HEK293 (cell line): ENCODE measurements at regions not wholly inside any gene's neighbourhood (a gene's known extent, or its start where the extent isn't known, plus 50 kb on each side); places are given as distances from the start of the nearest gene placed in this dataset.

ENCODE experiments used
- CTCF ChIA-PET: fragments of 350-600 bp; formaldehyde crosslinking; extraction: SDS; loops from one replicate; lab custom pipeline; 2021; ENCODE audit warnings: antibody characterized with exemption; lab: Yijun Ruan, JAX
- POLR2A ChIA-PET: fragments of 300-600 bp; formaldehyde crosslinking; extraction: SDS; loops from one replicate; lab custom pipeline; 2020; ENCODE audit warnings: antibody characterized with exemption, inconsistent platforms; lab: Yijun Ruan, JAX
- H3K27ac ChIP-seq: fragments of 200-500 bp; sonication (Bioruptor generic); 2 replicates; pipeline ENCODE4 v1.5.1; 2014; ENCODE audit warnings: low read depth, low read length, control low read depth, inconsistent platforms; ENCODE audit errors: extremely low read depth
- H3K36me3 ChIP-seq, 2 experiments: fragments of 200-500 bp in 1 of 2; sonication (Bioruptor generic) in 1 of 2; 1 replicate in 1 of 2; 2 replicates in 1 of 2; pipeline ENCODE4 v1.5.1; 2014 to 2017; ENCODE audit warnings: inconsistent platforms in 2 of 2, low read length in 2 of 2; ENCODE audit not compliant: control insufficient read depth in 2 of 2, insufficient read depth in 1 of 2
- H3K4me1 ChIP-seq: fragments of 200-500 bp; sonication (Bioruptor generic); 2 replicates; pipeline ENCODE4 v1.5.1; 2014; ENCODE audit warnings: mild to moderate bottlenecking, low read length, inconsistent platforms; ENCODE audit not compliant: control insufficient read depth, insufficient read depth
- H3K4me3 ChIP-seq: 2 replicates; pipeline ENCODE4 v1.5.1; 2011; ENCODE audit warnings: low read depth, mild to moderate bottlenecking, control low read depth, low read length, moderate library complexity
- H3K9me3 ChIP-seq: fragments of 200-500 bp; sonication (Bioruptor generic); 2 replicates; pipeline ENCODE4 v1.5.1; 2014; ENCODE audit warnings: low read depth, low read length, inconsistent platforms; ENCODE audit not compliant: control insufficient read depth, insufficient read depth
- KLF10 ChIP-seq: fragments of 450-650 bp; IDR thresholded peaks from 2 replicates; pipeline ENCODE4 v1.5.1; 2018; ENCODE audit warnings: missing biosample characterization, mild to moderate bottlenecking, missing genetic modification characterization
- ZBTB48 ChIP-seq: fragments of 450-650 bp; formaldehyde crosslinking; IDR thresholded peaks from 2 replicates; pipeline ENCODE4 v1.5.1; 2016; ENCODE audit warnings: missing biosample characterization, missing genetic modification characterization
- ZNF211 ChIP-seq: fragments of 450-650 bp; formaldehyde crosslinking; IDR thresholded peaks from 2 replicates; pipeline ENCODE4 v1.5.1; 2016; ENCODE audit warnings: low read depth, missing biosample characterization, missing genetic modification characterization
- ZNF214 ChIP-seq: fragments of 450-650 bp; formaldehyde crosslinking; IDR thresholded peaks from 2 replicates; pipeline ENCODE4 v1.5.1; 2017; ENCODE audit warnings: missing biosample characterization, mild to moderate bottlenecking, missing genetic modification characterization, borderline replicate concordance
- ZNF24 ChIP-seq: fragments of 450-650 bp; formaldehyde crosslinking; IDR thresholded peaks from 2 replicates; pipeline ENCODE4 v1.5.1; 2016; ENCODE audit warnings: missing biosample characterization, missing genetic modification characterization
- ZNF311 ChIP-seq: fragments of 450-650 bp; formaldehyde crosslinking; IDR thresholded peaks from 2 replicates; pipeline ENCODE4 v1.5.1; 2017; ENCODE audit warnings: missing biosample characterization, missing genetic modification characterization, borderline replicate concordance
- ZNF473 ChIP-seq: fragments of 450-650 bp; formaldehyde crosslinking; IDR thresholded peaks from 2 replicates; pipeline ENCODE4 v1.5.1; 2017; ENCODE audit warnings: missing biosample characterization, missing genetic modification characterization
- ZNF521 ChIP-seq: fragments of 450-650 bp; formaldehyde crosslinking; IDR thresholded peaks from 2 replicates; pipeline ENCODE4 v1.5.1; 2017; ENCODE audit warnings: missing biosample characterization, mild to moderate bottlenecking, missing genetic modification characterization
- ZNF529 ChIP-seq: fragments of 450-650 bp; formaldehyde crosslinking; IDR thresholded peaks from 2 replicates; pipeline ENCODE4 v1.5.1; 2017; ENCODE audit warnings: missing genetic modification characterization, missing biosample characterization; ENCODE audit not compliant: insufficient replicate concordance
- ZNF548 ChIP-seq: fragments of 450-650 bp; formaldehyde crosslinking; IDR thresholded peaks from 2 replicates; pipeline ENCODE4 v1.5.1; 2016; ENCODE audit warnings: missing biosample characterization, missing genetic modification characterization
- ZNF549 ChIP-seq: fragments of 450-650 bp; IDR thresholded peaks from 2 replicates; pipeline ENCODE4 v1.5.1; 2018; ENCODE audit warnings: missing biosample characterization, missing genetic modification characterization, mild to moderate bottlenecking, inconsistent platforms, moderate library complexity
- ZNF654 ChIP-seq: fragments of 450-650 bp; formaldehyde crosslinking; IDR thresholded peaks from 2 replicates; pipeline ENCODE4 v1.5.1; 2016; ENCODE audit warnings: low read depth, missing biosample characterization, missing genetic modification characterization
- ZXDB ChIP-seq: fragments of 450-650 bp; formaldehyde crosslinking; IDR thresholded peaks from 2 replicates; pipeline ENCODE4 v1.5.1; 2016; ENCODE audit warnings: missing biosample characterization, missing genetic modification characterization
- TF ChIP-seq, protein P1 (sequence below): fragments of 450-650 bp; formaldehyde crosslinking; conservative IDR thresholded peaks from 2 replicates; pipeline ENCODE4 v1.5.1; 2016; ENCODE audit warnings: low read depth, missing biosample characterization, missing genetic modification characterization
- TF ChIP-seq, protein P2 (sequence below): fragments of 450-650 bp; IDR thresholded peaks from 2 replicates; pipeline ENCODE4 v1.5.1; 2018; ENCODE audit warnings: missing biosample characterization, missing genetic modification characterization
- TF ChIP-seq, protein P3 (sequence below): fragments of 450-650 bp; formaldehyde crosslinking; IDR thresholded peaks from 2 replicates; pipeline ENCODE4 v1.5.1; 2016; ENCODE audit warnings: missing biosample characterization, missing genetic modification characterization, borderline replicate concordance
- TF ChIP-seq, protein P4 (sequence below): fragments of 450-650 bp; formaldehyde crosslinking; IDR thresholded peaks from 2 replicates; pipeline ENCODE4 v1.5.1; 2016; ENCODE audit warnings: missing biosample characterization, missing genetic modification characterization

DNA sequence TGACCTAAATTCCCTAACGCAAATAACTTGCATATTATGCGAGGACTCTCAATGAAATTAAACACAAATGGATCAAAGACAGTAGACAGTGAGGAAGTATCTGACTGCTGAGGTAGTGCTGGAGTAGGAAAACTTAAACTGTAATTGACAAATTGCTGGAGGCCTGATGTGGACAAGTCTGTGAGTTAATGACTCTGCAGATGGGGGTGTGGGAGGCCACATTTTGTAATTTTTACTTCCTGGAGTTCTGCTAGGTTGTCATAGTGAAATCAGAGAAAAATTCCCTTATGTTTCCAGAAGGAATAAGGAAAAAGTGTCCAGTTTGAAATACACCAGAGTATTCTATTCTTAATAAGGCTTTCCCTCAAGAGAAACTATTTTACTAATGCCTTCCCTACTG, 333.0 kb upstream of the CNTNAP5 start:
- H3K4me3 ChIP-seq = no peak overlapping the region
- no peak for TF ChIP-seq ZNF211 (tag by site-specific recombination)
- TF ChIP-seq, protein P1, sequence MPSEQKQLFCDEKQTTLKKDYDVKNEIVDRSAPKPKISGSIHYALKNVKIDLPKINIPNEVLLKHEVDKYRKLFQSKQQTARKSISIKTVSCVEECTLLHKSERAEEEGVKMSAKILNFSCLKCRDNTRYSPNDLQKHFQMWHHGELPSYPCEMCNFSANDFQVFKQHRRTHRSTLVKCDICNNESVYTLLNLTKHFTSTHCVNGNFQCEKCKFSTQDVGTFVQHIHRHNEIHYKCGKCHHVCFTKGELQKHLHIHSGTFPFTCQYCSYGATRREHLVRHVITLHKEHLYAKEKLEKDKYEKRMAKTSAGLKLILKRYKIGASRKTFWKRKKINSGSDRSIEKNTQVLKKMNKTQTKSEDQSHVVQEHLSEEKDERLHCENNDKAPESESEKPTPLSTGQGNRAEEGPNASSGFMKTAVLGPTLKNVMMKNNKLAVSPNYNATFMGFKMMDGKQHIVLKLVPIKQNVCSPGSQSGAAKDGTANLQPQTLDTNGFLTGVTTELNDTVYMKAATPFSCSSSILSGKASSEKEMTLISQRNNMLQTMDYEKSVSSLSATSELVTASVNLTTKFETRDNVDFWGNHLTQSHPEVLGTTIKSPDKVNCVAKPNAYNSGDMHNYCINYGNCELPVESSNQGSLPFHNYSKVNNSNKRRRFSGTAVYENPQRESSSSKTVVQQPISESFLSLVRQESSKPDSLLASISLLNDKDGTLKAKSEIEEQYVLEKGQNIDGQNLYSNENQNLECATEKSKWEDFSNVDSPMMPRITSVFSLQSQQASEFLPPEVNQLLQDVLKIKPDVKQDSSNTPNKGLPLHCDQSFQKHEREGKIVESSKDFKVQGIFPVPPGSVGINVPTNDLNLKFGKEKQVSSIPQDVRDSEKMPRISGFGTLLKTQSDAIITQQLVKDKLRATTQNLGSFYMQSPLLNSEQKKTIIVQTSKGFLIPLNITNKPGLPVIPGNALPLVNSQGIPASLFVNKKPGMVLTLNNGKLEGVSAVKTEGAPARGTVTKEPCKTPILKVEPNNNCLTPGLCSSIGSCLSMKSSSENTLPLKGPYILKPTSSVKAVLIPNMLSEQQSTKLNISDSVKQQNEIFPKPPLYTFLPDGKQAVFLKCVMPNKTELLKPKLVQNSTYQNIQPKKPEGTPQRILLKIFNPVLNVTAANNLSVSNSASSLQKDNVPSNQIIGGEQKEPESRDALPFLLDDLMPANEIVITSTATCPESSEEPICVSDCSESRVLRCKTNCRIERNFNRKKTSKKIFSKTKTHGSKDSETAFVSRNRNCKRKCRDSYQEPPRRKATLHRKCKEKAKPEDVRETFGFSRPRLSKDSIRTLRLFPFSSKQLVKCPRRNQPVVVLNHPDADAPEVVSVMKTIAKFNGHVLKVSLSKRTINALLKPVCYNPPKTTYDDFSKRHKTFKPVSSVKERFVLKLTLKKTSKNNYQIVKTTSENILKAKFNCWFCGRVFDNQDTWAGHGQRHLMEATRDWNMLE (tag by site-specific recombination) = no peak
- no peak for TF ChIP-seq ZXDB
- TF ChIP-seq ZNF529 = no peak
- TF ChIP-seq, protein P2, sequence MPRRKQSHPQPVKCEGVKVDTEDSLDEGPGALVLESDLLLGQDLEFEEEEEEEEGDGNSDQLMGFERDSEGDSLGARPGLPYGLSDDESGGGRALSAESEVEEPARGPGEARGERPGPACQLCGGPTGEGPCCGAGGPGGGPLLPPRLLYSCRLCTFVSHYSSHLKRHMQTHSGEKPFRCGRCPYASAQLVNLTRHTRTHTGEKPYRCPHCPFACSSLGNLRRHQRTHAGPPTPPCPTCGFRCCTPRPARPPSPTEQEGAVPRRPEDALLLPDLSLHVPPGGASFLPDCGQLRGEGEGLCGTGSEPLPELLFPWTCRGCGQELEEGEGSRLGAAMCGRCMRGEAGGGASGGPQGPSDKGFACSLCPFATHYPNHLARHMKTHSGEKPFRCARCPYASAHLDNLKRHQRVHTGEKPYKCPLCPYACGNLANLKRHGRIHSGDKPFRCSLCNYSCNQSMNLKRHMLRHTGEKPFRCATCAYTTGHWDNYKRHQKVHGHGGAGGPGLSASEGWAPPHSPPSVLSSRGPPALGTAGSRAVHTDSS = no peak
- TF ChIP-seq ZNF654 (tag by site-specific recombination) = no peak
- no peaks in the 10 kb centered on the region for H3K9me3 ChIP-seq
- no peaks in the 10 kb centered on the region for H3K4me1 ChIP-seq
- ChIA-PET CTCF (no interaction called here), POLR2A (no interaction called here)
- H3K27ac ChIP-seq = no peak overlapping the region
- no peaks in the 10 kb centered on the region for H3K36me3 ChIP-seq

DNA sequence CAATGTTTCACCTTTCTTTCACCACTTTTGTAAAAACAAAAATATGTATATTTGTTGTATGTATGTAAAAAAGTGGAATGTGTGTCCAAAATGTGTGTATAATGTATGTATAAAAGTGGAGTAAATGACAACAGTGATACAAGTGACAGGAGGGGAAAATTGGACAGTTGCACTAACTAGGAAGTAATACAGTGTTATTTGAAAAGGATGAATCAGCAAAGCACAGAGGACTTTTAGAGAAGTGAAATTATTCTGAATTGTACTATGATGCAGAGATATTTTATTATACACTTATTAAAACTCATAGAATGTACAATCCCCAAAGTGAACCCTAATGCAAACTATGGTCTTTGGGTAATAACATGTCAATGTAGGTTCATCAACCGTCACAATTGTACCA, 331.3 kb upstream of the CNTNAP5 start:
- Histone ChIP-seq H3K27ac (no peak overlapping the region), H3K36me3 (no peaks in the 10 kb centered on the region), H3K9me3 (no peaks in the 10 kb centered on the region), H3K4me3 (no peak overlapping the region), H3K4me1 (no peaks in the 10 kb centered on the region)
- ChIA-PET POLR2A (no interaction called here), CTCF (no interaction called here)
- TF ChIP-seq ZBTB48 (tag by site-specific recombination) = no peak
- no peak for TF ChIP-seq ZNF548 (tag by site-specific recombination)
- no peak for TF ChIP-seq ZNF311 (tag by site-specific recombination)
- no peak for TF ChIP-seq ZNF214
- no peak for TF ChIP-seq ZNF549
- no peak for TF ChIP-seq ZNF473 (tag by site-specific recombination)
- no peak for TF ChIP-seq ZNF529
- TF ChIP-seq, protein P3, sequence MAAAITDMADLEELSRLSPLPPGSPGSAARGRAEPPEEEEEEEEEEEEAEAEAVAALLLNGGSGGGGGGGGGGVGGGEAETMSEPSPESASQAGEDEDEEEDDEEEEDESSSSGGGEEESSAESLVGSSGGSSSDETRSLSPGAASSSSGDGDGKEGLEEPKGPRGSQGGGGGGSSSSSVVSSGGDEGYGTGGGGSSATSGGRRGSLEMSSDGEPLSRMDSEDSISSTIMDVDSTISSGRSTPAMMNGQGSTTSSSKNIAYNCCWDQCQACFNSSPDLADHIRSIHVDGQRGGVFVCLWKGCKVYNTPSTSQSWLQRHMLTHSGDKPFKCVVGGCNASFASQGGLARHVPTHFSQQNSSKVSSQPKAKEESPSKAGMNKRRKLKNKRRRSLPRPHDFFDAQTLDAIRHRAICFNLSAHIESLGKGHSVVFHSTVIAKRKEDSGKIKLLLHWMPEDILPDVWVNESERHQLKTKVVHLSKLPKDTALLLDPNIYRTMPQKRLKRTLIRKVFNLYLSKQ (tag by site-specific recombination) = no peak
- TF ChIP-seq, protein P2 = no peak
- no peak for TF ChIP-seq ZNF24 (tag by site-specific recombination)
- TF ChIP-seq KLF10 (tag by site-specific recombination) = no peak
- no peak for TF ChIP-seq ZNF521 (tag by site-specific recombination)
- TF ChIP-seq, protein P4, sequence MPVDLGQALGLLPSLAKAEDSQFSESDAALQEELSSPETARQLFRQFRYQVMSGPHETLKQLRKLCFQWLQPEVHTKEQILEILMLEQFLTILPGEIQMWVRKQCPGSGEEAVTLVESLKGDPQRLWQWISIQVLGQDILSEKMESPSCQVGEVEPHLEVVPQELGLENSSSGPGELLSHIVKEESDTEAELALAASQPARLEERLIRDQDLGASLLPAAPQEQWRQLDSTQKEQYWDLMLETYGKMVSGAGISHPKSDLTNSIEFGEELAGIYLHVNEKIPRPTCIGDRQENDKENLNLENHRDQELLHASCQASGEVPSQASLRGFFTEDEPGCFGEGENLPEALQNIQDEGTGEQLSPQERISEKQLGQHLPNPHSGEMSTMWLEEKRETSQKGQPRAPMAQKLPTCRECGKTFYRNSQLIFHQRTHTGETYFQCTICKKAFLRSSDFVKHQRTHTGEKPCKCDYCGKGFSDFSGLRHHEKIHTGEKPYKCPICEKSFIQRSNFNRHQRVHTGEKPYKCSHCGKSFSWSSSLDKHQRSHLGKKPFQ (tag by site-specific recombination) = no peak
